ENCODE measurements at regions not wholly inside any gene's neighbourhood (a gene's known extent, or its start where the extent isn't known, plus 50 kb on each side); places are given as distances from the start of the nearest gene placed in this dataset.

GRCh38 chr9:3773362-3774060 lies 247.7 kb upstream of the RFX3 start:
- H3K9me3 ChIP-seq (replicated peaks) = no peaks in the 10 kb centered on the region
- H3K27ac ChIP-seq = no peak overlapping the region
- no peak overlapping the region for H3K4me3 ChIP-seq
- H3K4me1 ChIP-seq = no peaks in the 10 kb centered on the region
- no peaks in the 10 kb centered on the region for H3K36me3 ChIP-seq
- H3K27me3 ChIP-seq = no peaks in the 10 kb centered on the region
- DNase-seq = no peak

DNA sequence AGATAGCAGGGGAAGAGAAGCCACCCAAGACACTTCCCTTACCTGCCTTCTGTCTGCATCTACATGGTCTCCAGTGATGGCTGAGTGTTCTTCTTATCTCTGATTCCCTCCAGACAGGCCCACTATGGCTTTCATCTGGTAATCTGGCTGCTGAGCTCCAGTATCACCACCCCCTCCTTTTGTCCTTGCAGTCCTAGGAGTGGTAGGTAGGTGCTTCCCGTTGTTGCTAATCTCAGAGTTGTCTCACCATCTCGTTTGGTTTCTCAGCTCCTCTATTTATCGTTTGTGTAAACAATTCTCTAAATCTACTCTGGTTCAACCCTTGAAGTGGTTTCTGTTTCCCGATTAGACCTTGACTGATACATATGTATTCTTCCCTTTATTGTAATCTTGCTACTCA lies 243.8 kb upstream of the RFX3 start:
- Histone ChIP-seq H3K4me1 (no peaks in the 10 kb centered on the region), H3K36me3 (no peaks in the 10 kb centered on the region), H3K4me3 (no peak overlapping the region), H3K27me3 (no peaks in the 10 kb centered on the region), H3K9me3 (replicated peaks) (no peaks in the 10 kb centered on the region), H3K27ac (no peak overlapping the region)
- DNase-seq = no peak

- no peak for DNase-seq
- Histone ChIP-seq H3K27me3 (no peaks in the 10 kb centered on the region), H3K4me3 (no peak overlapping the region), H3K9me3 (replicated peaks) (no peaks in the 10 kb centered on the region), H3K36me3 (no peaks in the 10 kb centered on the region), H3K4me1 (no peaks in the 10 kb centered on the region), H3K27ac (no peak overlapping the region)
Measured at GRCh38 chr9:3768712-3769457, 243.1 kb upstream of the RFX3 start.

GRCh38 chr9:3768286-3768685 lies 242.5 kb upstream of the RFX3 start:
- no peak for DNase-seq
- no peak overlapping the region for H3K27ac ChIP-seq
- H3K27me3 ChIP-seq = no peaks in the 10 kb centered on the region
- H3K9me3 ChIP-seq (replicated peaks) = no peaks in the 10 kb centered on the region
- no peaks in the 10 kb centered on the region for H3K36me3 ChIP-seq
- no peak overlapping the region for H3K4me3 ChIP-seq
- no peaks in the 10 kb centered on the region for H3K4me1 ChIP-seq

GRCh38 chr9:3762076-3762475 lies 236.3 kb upstream of the RFX3 start:
- no peak for DNase-seq
- no peaks in the 10 kb centered on the region for H3K27me3 ChIP-seq
- no peaks in the 10 kb centered on the region for H3K36me3 ChIP-seq
- H3K27ac ChIP-seq = no peak overlapping the region
- H3K9me3 ChIP-seq (replicated peaks) = no peaks in the 10 kb centered on the region
- peaks cover 19% of the 10 kb centered on the region for H3K4me1 ChIP-seq
- H3K4me3 ChIP-seq = no peak overlapping the region

DNA sequence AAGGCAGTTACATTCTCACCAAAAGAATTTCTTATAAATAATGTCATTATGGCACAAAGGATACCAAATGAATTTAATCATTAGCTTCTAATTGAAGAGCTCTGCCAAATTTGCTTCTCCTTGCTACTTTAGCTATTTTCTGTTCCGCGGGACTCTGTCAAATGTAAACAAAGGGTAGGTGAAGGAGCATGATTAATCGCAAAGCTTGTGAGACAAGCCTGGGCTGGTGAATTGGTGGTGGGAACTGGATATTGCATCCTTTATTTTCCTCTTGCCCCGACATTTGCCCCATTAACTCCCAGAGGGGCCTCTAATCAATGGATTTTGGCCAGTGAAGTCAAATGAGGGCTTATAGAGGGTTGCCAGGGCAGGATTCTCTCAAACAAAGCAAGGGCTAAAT lies 234.2 kb upstream of the RFX3 start:
- DNase-seq = peak; percentile 32 to 64
- peak overlapping the region; percentile 45 for H3K4me3 ChIP-seq
- H3K36me3 ChIP-seq = no peaks in the 10 kb centered on the region
- peaks cover 30% of the 10 kb centered on the region for H3K4me1 ChIP-seq
- H3K27me3 ChIP-seq = no peaks in the 10 kb centered on the region
- H3K9me3 ChIP-seq (replicated peaks) = no peaks in the 10 kb centered on the region
- H3K27ac ChIP-seq = peak overlapping the region; percentile 82

GRCh38 chr9:3758816-3759576 lies 233.2 kb upstream of the RFX3 start:
- Histone ChIP-seq H3K27me3 (no peaks in the 10 kb centered on the region), H3K36me3 (no peaks in the 10 kb centered on the region), H3K4me3 (peak overlapping the region; percentile 45), H3K4me1 (peaks cover 30% of the 10 kb centered on the region), H3K27ac (peak overlapping the region; percentile 82), H3K9me3 (replicated peaks) (no peaks in the 10 kb centered on the region)
- DNase-seq = peak; percentile 64 to 72

DNA sequence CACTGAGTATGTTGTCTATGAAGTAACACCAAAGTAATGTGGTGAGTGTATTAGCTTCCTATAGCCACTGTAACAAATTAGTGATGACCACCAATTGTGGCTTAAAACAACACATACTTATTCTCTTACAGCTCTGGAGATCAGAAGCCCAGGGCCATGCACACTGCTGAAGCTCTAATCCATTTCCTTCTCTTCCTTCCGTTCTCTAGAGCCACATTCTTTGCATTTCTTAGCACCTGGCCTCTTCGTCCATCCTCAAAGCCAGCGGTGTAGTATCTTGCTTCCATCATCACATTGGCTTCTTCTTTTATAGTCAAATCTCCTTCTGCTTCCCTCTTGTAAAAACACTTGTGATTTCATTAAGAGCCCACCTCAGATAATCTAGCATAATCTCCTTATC lies 230.3 kb upstream of the RFX3 start:
- Histone ChIP-seq H3K36me3 (no peaks in the 10 kb centered on the region), H3K4me3 (no peak overlapping the region), H3K27ac (peak overlapping the region; percentile 43; the same call in 1 of the 2 replicates), H3K4me1 (peaks cover 34% of the 10 kb centered on the region), H3K9me3 (replicated peaks) (no peaks in the 10 kb centered on the region), H3K27me3 (no peaks in the 10 kb centered on the region)
- peak in 1 of 2 experiments; percentile 45 for DNase-seq

- H3K27ac ChIP-seq = no peak overlapping the region
- H3K4me3 ChIP-seq = no peak overlapping the region
- DNase-seq = no peak
Measured at GRCh38 chr9:3751125-3751758, 225.4 kb upstream of the RFX3 start.

DNA sequence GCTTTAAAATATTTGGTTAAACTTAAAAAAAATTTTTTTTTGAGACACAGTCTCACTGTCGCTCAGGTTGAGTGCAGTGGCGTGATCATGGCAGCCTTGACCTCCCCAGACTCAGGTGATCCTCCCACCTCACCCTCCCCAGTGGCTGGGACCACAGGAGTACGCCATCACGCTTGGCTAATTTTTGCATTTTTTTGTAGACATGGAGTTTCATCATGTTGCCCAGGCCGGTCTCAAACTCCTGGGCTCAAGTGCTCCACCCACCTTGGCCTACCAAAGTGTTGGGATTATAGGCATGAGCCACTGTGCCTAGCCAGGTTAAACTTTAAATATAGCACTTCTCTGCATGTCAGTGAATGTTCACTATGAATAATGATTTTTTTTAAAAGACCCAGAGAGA lies 224.5 kb upstream of the RFX3 start:
- Histone ChIP-seq H3K27ac (no peak overlapping the region), H3K4me1 (peaks cover 12% of the 10 kb centered on the region), H3K9me3 (replicated peaks) (no peaks in the 10 kb centered on the region), H3K27me3 (no peaks in the 10 kb centered on the region), H3K4me3 (no peak overlapping the region), H3K36me3 (no peaks in the 10 kb centered on the region)
- no peak for DNase-seq

More at GRCh38 chr9:3751125-3751758, 225.4 kb upstream of the RFX3 start:
- no peaks in the 10 kb centered on the region for H3K27me3 ChIP-seq
- no peaks in the 10 kb centered on the region for H3K9me3 ChIP-seq (replicated peaks)
- H3K4me1 ChIP-seq = peaks cover 16% of the 10 kb centered on the region
- H3K36me3 ChIP-seq = no peaks in the 10 kb centered on the region

- H3K4me1 ChIP-seq = peaks cover 8% of the 10 kb centered on the region
- no peak overlapping the region for H3K4me3 ChIP-seq
- no peaks in the 10 kb centered on the region for H3K27me3 ChIP-seq
- peak; percentile 31 to 42 for DNase-seq
- no peaks in the 10 kb centered on the region for H3K9me3 ChIP-seq (replicated peaks)
- peak overlapping the region; percentile 77 for H3K27ac ChIP-seq
- no peaks in the 10 kb centered on the region for H3K36me3 ChIP-seq
Measured at GRCh38 chr9:3746296-3747275, 220.8 kb upstream of the RFX3 start.

DNA sequence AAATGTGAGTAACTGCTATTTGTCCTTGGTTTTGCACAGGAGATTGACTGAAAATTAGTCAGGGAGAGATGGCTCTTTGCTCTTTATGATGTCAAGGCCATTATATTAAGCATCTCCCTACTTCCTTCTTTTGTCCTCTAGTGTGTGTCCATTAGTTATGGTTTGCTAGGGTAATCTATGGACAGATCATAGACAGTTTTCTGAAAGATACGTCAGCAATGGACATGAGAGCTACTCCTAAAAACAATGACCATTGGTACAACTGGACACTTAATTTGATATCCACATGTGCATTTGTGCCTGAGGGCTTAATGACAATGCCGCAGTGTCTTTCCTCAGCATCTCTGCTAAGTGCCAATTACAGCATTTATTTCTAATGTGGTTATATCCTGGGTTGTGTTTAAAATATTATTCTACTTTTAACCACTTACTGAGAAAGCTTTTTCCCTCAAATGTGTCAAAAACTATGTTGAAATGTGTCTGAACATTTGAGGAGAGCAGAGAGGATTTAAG lies 218.2 kb upstream of the RFX3 start:
- H3K4me1 ChIP-seq = peaks cover 7% of the 10 kb centered on the region
- H3K4me3 ChIP-seq = no peak overlapping the region
- H3K36me3 ChIP-seq = no peaks in the 10 kb centered on the region
- no peak overlapping the region for H3K27ac ChIP-seq
- H3K9me3 ChIP-seq (replicated peaks) = no peaks in the 10 kb centered on the region
- no peaks in the 10 kb centered on the region for H3K27me3 ChIP-seq
- peak in 1 of 2 experiments; percentile 5 for DNase-seq

GRCh38 chr9:3742586-3742985 lies 216.8 kb upstream of the RFX3 start:
- Histone ChIP-seq H3K27me3 (no peaks in the 10 kb centered on the region), H3K27ac (no peak overlapping the region), H3K36me3 (no peaks in the 10 kb centered on the region), H3K4me3 (no peak overlapping the region), H3K4me1 (peaks cover 7% of the 10 kb centered on the region), H3K9me3 (replicated peaks) (no peaks in the 10 kb centered on the region)
- no peak for DNase-seq

DNA sequence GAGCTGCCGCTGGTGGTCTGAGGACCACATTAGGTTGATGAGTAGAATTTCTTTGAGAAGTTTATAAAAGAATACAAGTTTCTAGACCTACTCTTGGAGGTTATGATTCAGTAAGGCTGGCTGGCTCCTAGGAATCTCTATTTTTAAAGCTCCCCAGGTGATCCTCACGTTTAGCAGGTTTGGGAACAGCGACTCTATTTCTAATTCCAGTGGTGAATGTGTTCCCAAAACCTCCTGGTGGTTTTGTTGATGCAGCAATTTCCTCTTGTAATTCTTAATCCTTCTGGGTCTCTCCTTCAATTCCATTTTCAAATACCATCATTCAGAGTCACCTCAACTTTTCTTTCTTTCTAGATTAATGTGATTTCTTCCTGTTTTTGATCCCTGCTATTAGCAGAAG lies 215.9 kb upstream of the RFX3 start:
- no peaks in the 10 kb centered on the region for H3K27me3 ChIP-seq
- no peaks in the 10 kb centered on the region for H3K36me3 ChIP-seq
- no peak overlapping the region for H3K4me3 ChIP-seq
- H3K9me3 ChIP-seq (replicated peaks) = no peaks in the 10 kb centered on the region
- no peak overlapping the region for H3K27ac ChIP-seq
- DNase-seq = no peak
- H3K4me1 ChIP-seq = peaks cover 3% of the 10 kb centered on the region
